ENCODE measurements at regions not wholly inside any gene's neighbourhood (a gene's known extent, or its start where the extent isn't known, plus 50 kb on each side); places are given as distances from the start of the nearest gene placed in this dataset.

DNA sequence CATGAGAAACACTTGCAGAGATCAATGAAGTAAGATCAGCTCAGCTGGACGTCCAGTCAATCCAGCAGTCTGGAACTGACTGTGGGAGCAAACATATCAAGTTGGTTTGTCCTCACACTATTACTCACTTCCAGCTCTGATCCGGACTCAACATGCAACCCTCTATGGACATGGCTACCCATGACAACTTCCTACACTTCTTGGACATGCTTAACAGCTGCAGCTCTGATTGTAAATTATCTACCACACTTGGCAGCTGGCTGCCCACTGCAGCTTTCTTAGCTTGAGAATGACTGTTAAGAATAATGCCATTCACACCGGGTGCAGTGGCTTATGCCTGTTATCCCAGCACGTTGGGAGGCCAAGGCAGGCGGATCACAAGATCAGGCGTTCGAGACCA is 429.8 kb downstream of the EPHA4 start:
- no peak for DNase-seq

DNA sequence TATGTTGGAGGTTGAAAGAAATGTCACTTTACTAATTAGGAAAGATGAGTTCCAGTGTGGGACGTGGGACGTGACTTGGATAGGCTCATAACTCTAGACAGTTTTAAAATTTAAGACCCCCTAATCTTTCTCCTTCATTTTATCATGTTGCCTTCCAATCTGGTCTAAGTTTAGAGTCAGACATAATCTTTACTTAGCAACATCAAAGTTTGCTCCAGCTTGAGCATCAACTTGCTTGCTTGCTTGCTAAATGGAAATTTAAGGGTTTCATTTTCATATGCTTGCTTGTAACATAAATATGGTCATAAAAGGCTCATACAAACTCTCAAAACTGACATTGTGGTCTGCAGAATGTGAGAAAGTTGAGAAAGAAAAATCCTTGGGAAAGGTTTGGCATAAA is 428.9 kb downstream of the EPHA4 start:
- DNase-seq: no peak

DNA sequence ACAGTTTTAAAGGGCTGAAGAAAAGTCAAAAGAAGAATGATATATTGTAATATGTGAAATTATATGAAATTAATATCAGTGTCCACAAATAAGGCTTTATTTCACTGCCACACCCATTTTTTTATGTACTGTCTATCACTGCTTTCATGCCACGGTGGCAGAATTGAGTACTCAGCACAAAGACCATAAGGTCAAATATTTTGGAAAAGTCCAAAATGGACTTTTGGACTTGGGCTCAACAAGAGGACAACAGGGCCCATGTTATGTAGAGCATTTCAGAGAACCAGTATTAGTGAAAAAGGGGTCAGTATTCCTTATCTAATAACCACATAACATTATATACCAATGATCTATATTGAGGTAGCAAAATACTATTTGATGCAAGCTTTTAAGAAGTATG is 427.2 kb downstream of the EPHA4 start:
- DNase-seq: no peak

DNA sequence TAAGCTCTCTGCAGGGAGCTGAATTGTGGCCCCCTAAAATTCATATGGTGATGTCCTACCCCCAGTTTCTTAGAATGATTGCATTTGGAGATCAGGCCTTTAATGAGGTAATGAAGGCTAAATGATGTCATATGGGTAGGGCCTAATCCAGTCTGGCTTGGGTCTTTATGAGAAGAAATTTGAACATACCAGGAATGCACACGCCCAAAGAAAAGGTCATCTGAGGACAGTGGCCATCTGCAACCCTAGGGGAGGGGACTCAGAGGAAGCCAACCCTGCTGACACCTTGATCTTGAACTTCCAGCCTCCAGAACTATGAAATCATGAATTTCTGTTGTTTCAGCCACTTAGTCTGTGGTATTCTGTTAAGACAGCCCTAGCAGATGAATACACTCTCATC is 426.7 kb downstream of the EPHA4 start:
- DNase-seq: no peak

- peak; percentile 88 for DNase-seq
These were observed 418.9 kb downstream of the EPHA4 start for GRCh38 chr2:221153226-221153625.

DNA sequence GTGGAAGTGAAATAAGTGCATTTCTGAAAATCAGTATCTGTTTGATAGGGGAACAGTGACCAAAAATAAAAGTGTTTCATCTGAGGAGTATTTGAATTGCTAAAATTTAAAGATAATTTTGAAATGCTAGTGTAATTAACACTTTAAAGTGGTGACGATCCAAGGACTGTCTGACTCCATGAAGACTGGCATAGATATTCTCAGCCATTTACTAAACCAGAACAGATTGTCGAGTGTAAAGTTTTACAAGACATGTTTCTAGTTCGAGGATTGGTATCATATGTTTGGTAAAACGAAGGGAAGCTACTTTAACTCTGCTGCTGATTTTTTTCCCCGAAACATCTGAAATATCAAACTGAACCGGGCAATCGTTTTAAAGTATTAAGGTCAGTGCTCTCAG is 417.9 kb downstream of the EPHA4 start:
- DNase-seq: no peak

- DNase-seq: peak; percentile 82
These were observed 415.9 kb downstream of the EPHA4 start for GRCh38 chr2:221156062-221156734.

DNA sequence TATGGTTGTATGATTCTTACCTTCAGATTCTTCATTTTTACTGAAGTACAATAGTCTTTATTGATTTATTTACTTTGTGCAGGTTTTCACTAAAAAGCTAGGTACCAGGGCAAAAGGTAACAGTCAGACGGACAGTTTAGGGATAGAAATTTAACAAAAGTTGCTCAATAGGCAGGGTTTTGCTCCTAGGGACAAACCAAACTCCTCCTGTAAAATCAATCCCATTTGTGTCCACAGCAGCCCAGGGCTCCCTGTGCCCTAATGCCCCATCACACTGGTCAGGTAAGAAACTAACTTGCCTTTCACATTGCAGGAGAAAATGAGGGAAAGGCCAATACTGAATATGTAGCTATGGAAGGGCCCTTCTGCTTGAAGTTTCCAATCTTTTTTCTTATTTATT is 410.9 kb downstream of the EPHA4 start:
- DNase-seq: no peak

- peak; percentile 71 for DNase-seq
These were observed 405.8 kb downstream of the EPHA4 start for GRCh38 chr2:221166292-221166691.

- no peak for DNase-seq
These were observed 404.5 kb downstream of the EPHA4 start for GRCh38 chr2:221167561-221167960.

GRCh38 chr2:221169724-221170123 is 402.4 kb downstream of the EPHA4 start:
- peak; percentile 66 for DNase-seq

- DNase-seq: peak; percentile 43
These were observed 401.6 kb downstream of the EPHA4 start for GRCh38 chr2:221170548-221170947.

DNA sequence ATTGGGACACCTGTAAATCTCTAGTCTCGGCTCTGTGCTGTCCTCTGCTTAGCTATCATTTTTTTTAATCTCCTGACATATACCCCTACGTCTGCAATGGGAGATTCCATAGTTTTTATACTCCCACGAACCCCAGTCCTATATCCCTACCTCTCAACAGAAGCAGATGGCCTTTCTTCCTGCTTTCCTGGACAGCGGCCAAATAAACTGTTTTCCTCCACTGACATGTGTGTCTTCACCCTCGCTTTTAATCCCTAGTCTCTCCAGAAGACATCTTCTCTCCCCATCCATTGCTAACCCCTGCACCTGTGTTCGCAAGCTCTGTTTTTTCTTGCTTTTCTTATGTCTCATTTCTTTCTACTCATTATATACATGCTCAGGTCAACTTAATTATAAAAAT is 395.4 kb downstream of the EPHA4 start:
- peak; percentile 82 for DNase-seq

DNA sequence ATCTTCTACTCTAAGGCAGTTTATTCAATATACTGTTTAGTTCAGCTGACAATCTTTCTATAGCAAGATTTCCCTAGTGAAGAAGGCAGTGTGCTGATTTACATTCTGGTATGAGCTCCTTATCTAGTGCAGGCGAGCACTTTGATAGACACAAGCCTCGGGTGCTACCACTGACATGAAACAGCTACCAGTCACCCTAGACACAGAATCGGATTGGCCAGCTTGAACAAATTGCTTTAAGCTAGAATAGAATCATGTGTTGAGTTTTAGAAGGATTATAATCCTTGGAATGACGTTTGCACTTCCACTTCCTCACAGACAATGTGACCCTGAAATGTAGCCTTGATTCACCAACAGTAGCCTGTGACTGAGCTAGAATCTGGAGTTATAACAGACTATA is 394.0 kb downstream of the EPHA4 start:
- no peak for DNase-seq

GRCh38 chr2:221186873-221187272 is 385.2 kb downstream of the EPHA4 start:
- no peak for DNase-seq

DNA sequence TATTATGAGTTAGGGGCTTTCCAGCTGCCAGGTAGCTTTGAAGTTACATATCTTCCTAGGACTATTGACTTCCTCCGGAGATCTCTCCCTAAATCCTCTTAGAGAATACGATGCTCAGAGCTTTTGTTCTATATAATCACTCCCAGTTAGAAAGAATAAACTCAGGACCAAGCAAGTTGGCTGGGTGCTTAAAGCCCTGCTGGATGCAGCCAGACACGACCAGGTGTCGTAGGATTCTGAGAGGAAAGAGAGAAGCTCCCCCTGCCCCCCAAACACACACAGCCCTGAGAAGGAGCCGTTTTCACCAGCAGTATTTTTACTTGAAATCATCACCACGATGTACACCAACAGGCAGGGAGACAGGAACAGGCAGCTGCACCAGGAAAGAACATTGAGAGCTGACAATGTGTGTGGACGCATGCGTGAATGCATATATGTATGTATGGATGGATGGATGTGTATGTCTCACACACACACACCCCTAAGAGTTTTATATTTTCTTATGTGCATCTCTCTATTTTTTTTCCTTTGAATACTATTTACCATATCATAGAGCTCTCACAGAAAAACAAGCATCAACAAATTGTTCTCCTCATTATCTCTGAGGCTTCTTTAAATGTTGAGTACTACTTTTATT is 382.6 kb downstream of the EPHA4 start:
- peak; percentile 13 for DNase-seq

- peak; percentile 3 for DNase-seq
These were observed 376.3 kb downstream of the EPHA4 start for GRCh38 chr2:221195829-221196228.

DNA sequence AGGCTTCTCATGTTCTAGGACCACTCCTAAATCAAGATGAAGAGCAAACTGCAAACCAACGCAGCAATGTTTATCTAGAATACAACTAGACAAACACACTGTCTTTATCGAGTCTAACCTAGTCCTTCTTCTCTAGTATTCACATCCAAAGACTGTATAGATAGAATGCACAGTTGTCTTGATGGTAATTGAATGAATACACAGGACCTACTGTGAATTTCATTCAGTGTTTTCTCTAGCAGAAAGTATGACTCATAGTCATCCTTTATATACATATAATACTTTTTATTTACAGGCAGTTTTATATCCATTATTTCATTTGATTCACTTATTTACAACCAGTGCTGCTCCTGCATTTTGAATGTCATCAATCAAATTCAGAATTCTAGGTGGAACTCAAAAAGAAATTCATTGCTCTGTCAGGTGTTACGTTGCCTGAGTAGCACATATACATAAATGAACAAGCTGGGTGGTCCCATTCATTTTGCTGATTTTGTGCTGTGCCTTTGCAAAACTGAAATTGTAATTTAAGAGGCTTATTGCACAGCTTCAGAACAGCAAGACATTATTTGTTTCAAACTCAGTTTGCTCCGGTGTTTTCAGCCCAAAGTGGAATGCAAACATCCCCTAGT is 374.8 kb downstream of the EPHA4 start:
- DNase-seq: peak; percentile 27

DNA sequence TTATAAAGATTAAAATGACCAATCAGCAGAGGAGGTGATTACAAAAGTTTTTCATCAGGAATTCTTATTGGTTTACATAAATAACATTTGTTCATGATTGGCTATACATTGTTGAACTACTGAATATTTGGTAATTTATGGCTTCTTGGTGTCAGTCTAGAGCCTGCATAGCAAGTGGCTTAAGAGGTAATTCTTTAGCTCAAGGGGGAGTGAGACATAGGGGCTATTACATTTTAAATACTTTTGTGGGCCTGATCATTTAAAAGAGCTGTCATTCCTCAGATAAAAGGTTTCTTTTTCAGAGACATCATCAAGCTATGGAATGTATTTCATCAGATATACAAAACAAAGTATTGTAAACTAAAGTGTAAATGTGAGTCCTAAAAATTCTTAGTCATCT is 373.8 kb downstream of the EPHA4 start:
- DNase-seq: no peak

DNA sequence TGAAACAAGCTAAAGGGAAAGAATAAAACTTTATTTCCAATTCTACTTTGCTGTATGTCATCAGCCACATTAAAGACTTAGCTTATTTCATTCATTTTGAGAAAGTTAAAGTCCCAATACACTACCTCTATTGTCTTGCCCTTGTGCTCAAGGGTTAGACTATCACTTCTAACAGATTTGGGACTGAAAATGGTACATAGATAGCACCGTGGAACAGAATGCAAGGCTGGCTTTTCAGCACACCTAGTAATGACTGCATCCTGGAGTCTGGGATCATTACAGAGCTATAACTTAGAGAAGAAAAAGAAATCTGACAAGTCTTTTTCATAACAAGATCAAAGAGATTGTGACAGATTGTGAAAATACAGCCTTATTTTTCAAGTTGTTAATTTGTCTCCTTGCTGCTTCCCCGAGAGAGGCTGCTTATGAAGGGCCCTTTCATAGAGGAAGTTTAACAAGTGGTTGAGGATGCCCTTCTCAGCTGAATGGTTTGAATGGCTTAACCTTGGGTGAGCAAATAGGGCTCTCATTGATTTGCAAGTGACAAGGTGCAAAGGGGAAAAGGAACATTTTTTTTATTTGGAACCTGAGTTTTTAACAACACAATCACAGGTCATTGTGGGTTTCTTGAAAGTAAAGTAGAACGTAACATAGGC is 371.8 kb downstream of the EPHA4 start:
- DNase-seq: peak; percentile 26

DNA sequence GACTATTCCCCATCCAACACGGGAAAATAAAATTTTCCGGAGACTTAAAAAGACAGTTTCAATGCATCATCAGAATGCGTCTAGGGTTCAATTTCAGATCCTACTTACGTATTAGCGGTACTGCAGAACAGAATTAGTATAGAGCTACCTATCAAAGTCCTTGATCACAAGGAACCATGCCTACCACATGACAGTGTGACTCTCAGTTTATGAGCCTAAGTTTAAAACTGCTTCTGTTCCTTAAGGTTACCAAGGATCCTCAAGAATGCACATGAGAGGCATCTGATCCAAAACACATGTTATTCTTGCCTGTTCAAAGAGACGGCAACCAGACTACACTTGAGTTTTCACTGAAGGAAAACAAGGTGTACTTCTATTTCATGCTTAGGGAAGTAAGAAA is 369.7 kb downstream of the EPHA4 start:
- DNase-seq: no peak

DNA sequence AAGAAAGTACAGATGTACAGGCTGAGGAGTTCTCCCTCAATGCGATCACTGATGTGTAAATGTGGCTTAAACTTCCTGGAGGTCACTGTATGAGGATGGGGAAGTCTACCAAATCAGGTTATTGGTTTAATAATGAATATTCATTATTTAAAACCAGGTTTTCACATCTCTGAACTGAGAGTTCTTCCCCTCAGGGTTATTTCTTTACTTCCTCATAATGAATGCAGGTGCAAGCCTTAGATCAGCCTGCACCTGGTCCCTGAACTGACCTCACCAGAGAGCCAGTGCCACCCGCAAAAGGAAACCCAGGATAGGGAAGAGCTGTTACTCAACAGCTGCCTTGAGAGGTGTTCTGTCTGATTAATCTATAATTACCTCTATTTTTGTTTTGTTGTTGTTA is 369.0 kb downstream of the EPHA4 start:
- DNase-seq: peak; percentile 46

DNA sequence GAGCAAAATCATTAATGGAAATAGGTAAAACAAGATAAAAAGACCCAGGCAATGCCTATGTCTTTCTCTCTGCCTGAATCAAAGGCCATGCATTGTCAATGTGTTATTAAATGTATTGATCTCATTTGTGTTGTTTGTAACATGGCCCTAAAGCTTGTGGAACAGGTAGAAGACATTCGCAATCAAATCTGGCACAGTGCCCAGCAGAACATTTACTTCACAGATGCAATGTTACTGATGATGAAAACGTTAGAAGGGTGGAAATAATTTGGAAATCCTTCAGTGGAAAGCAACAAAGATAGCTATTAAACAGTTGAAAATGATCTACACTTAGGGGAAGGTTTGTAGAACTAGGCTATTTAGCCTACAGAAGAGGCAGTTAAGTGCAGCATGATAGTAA is 368.2 kb downstream of the EPHA4 start:
- peak; percentile 85 for DNase-seq

DNA sequence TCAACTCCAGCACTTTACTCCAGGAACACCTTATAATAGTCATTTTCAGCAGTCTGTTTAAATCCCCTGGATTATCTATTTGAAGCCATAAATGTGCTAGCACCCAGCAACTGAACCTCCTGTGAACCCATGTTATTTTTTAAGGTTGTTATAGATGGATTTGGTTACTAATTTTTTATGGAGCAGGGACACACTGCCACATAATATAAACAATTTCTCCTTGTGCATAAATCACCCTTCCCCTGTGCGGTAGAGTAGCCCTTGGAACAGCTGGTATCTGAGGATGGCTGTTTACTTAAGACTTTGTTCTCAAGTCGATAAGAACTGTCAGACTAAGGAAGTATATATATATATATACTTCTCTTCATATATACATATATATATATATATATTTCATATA is 367.4 kb downstream of the EPHA4 start:
- peak; percentile 89 for DNase-seq
